HT-29 (cell line): ENCODE measurements at regions not wholly inside any gene's neighbourhood (a gene's known extent, or its start where the extent isn't known, plus 50 kb on each side); places are given as distances from the start of the nearest gene placed in this dataset.

Source experiments
- DNase-seq: peaks from one replicate; pipeline ENCODE4 v3.0.0-alpha.2; 2015; ENCODE audit warnings: low spot score

GRCh38 chr5:159695741-159696294, 220.5 kb upstream of the ADRA1B start:
- DNase-seq = no peak

- no peak for DNase-seq
These were observed 218.8 kb upstream of the ADRA1B start for GRCh38 chr5:159697530-159697929.

- DNase-seq = no peak
These were observed 218.0 kb upstream of the ADRA1B start for GRCh38 chr5:159698322-159698721.

GRCh38 chr5:159700016-159700415, 216.3 kb upstream of the ADRA1B start:
- DNase-seq = no peak

GRCh38 chr5:159702301-159702700, 214.0 kb upstream of the ADRA1B start:
- DNase-seq = no peak

- DNase-seq = no peak
These were observed 213.5 kb upstream of the ADRA1B start for GRCh38 chr5:159702826-159703225.

- no peak for DNase-seq
These were observed 212.1 kb upstream of the ADRA1B start for GRCh38 chr5:159704160-159704559.

GRCh38 chr5:159705948-159706347, 210.3 kb upstream of the ADRA1B start:
- DNase-seq = no peak

- DNase-seq = no peak
These were observed 208.2 kb upstream of the ADRA1B start for GRCh38 chr5:159708090-159708489.

GRCh38 chr5:159712672-159713071, 203.6 kb upstream of the ADRA1B start:
- no peak for DNase-seq

GRCh38 chr5:159713254-159713653, 203.0 kb upstream of the ADRA1B start:
- no peak for DNase-seq

GRCh38 chr5:159713773-159714172, 202.5 kb upstream of the ADRA1B start:
- DNase-seq = no peak

- DNase-seq = no peak
These were observed 190.8 kb upstream of the ADRA1B start for GRCh38 chr5:159725475-159725874.

- no peak for DNase-seq
These were observed 189.1 kb upstream of the ADRA1B start for GRCh38 chr5:159727167-159727566.

GRCh38 chr5:159730285-159730684, 186.0 kb upstream of the ADRA1B start:
- no peak for DNase-seq

- no peak for DNase-seq
These were observed 184.1 kb upstream of the ADRA1B start for GRCh38 chr5:159732220-159732619.

GRCh38 chr5:159734366-159734765, 181.9 kb upstream of the ADRA1B start:
- DNase-seq = no peak

- no peak for DNase-seq
These were observed 181.2 kb upstream of the ADRA1B start for GRCh38 chr5:159735036-159735435.

GRCh38 chr5:159735749-159736660, 180.3 kb upstream of the ADRA1B start:
- no peak for DNase-seq

- DNase-seq = no peak
These were observed 179.4 kb upstream of the ADRA1B start for GRCh38 chr5:159736844-159737243.

GRCh38 chr5:159737263-159737662, 179.0 kb upstream of the ADRA1B start:
- no peak for DNase-seq

GRCh38 chr5:159741829-159742322, 174.4 kb upstream of the ADRA1B start:
- no peak for DNase-seq

GRCh38 chr5:159743234-159743633, 173.0 kb upstream of the ADRA1B start:
- no peak for DNase-seq
